Prostate gland (tissue), 2 donors: ENCODE measurements at regions not wholly inside any gene's neighbourhood (a gene's known extent, or its start where the extent isn't known, plus 50 kb on each side); places are given as distances from the start of the nearest gene placed in this dataset.

Experiments used
- DNase-seq: peaks from one replicate; pipeline ENCODE4 v3.0.0-alpha.2; 2019; ENCODE audit warnings: low spot score
- H3K27ac ChIP-seq, 2 donors: fragments of 200-600 bp; sonication (generic); 2 replicates each; pipeline ENCODE4 v1.5.1; 2017 to 2019
- H3K27me3 ChIP-seq: fragments of 200-600 bp; sonication (generic); replicated peaks from 2 replicates; pipeline ENCODE4 v1.5.1; 2019; ENCODE audit not compliant: insufficient read depth
- H3K36me3 ChIP-seq, 2 donors: fragments of 200-600 bp; sonication (generic); 1 replicate in 1 of 2; 2 replicates in 1 of 2; pipeline versions ENCODE4 v1.5.1 to v1.8.1; 2017 to 2019
- H3K4me1 ChIP-seq: fragments of 200-600 bp; sonication (generic); replicated peaks from 2 replicates; pipeline ENCODE4 v1.5.1; 2019
- H3K4me3 ChIP-seq, 2 donors: fragments of 200-600 bp; sonication (generic); 2 replicates each; pipeline ENCODE4 v1.5.1; 2017 to 2019
- H3K9me3 ChIP-seq: fragments of 200-600 bp; sonication (generic); 2 replicates; pipeline ENCODE4 v1.5.1; 2017
- CTCF ChIP-seq, 4 experiments: fragments of 200-600 bp in 2 of 4; fragments of 450-650 bp in 2 of 4; sonication (generic) in 2 of 4; IDR thresholded peaks; 1 replicate in 3 of 4; 2 replicates in 1 of 4; pipeline ENCODE4 v1.5.1; 2016 to 2019; ENCODE audit warnings: antibody characterized with exemption in 4 of 4, mild to moderate bottlenecking in 2 of 4, moderate library complexity in 2 of 4
- POLR2A ChIP-seq: fragments of 450-650 bp; IDR thresholded peaks from one replicate; pipeline ENCODE4 v1.6.1; 2016; ENCODE audit warnings: antibody characterized with exemption, mild to moderate bottlenecking
- POLR2AphosphoS5 ChIP-seq: sonication (generic); formaldehyde crosslinking; IDR thresholded peaks from one replicate; pipeline ENCODE4 v1.6.1; 2017; ENCODE audit warnings: antibody characterized with exemption
- WGBS: methylation state at CpG from one replicate; pipeline ENCODE4 v1.1.5; 2018; 5-methylcytosine and 5-hydroxymethylcytosine counted together
- intact Hi-C: fragments of 100-400 bp; cut with DNase I; formaldehyde crosslinking; loops from one replicate; pipeline ENCODE4 v1.14.2; 2022

- WGBS, result 86% methylated on average over 2 of the region's 2 CpGs
- H3K27ac ChIP-seq, result no peak overlapping the region
- TF ChIP-seq POLR2A (no peak), CTCF (IDR thresholded peaks at IDR 0.05) (no peak), POLR2AphosphoS5 (no peak)
- H3K4me3 ChIP-seq, result no peak overlapping the region
- intact Hi-C loops, result no loop called here
- DNase-seq, result no peak
- no peaks in the 10 kb centered on the region for H3K36me3 ChIP-seq
- H3K4me1 ChIP-seq, result no peaks in the 10 kb centered on the region
- no peaks in the 10 kb centered on the region for H3K27me3 ChIP-seq
- H3K9me3 ChIP-seq, result no peaks in the 10 kb centered on the region
These were observed 326.8 kb upstream of the GYPC start for GRCh38 chr2:126329173-126329572.

GRCh38 chr2:126342457-126342856 is 313.5 kb upstream of the GYPC start:
- intact Hi-C loops, result no loop called here
- DNase-seq, result no peak
- H3K9me3 ChIP-seq, result no peaks in the 10 kb centered on the region
- H3K27me3 ChIP-seq, result no peaks in the 10 kb centered on the region
- H3K36me3 ChIP-seq, result no peaks in the 10 kb centered on the region
- H3K4me1 ChIP-seq, result no peaks in the 10 kb centered on the region
- no peak for TF ChIP-seq POLR2A
- TF ChIP-seq CTCF (IDR thresholded peaks at IDR 0.05), result no peak
- TF ChIP-seq POLR2AphosphoS5, result no peak
- no peak overlapping the region for H3K27ac ChIP-seq
- 79% methylated on average over 4 of the region's 4 CpGs for WGBS
- H3K4me3 ChIP-seq, result no peak overlapping the region

GRCh38 chr2:126343136-126343535 is 312.8 kb upstream of the GYPC start:
- WGBS, result 80% methylated on average over 2 of the region's 2 CpGs
- H3K4me1 ChIP-seq, result no peaks in the 10 kb centered on the region
- H3K4me3 ChIP-seq, result no peak overlapping the region
- intact Hi-C loops, result no loop called here
- no peak overlapping the region for H3K27ac ChIP-seq
- no peaks in the 10 kb centered on the region for H3K36me3 ChIP-seq
- H3K27me3 ChIP-seq, result no peaks in the 10 kb centered on the region
- TF ChIP-seq POLR2AphosphoS5 (no peak), POLR2A (no peak), CTCF (IDR thresholded peaks at IDR 0.05) (no peak)
- no peak for DNase-seq
- no peaks in the 10 kb centered on the region for H3K9me3 ChIP-seq

- no peak for DNase-seq
- 80% methylated on average over 2 of the region's 2 CpGs for WGBS
These were observed 311.5 kb upstream of the GYPC start for GRCh38 chr2:126344493-126344892.

More at GRCh38 chr2:126344493-126344892, 311.5 kb upstream of the GYPC start:
- Histone ChIP-seq H3K9me3 (no peaks in the 10 kb centered on the region), H3K4me1 (no peaks in the 10 kb centered on the region), H3K27ac (no peak overlapping the region), H3K36me3 (no peaks in the 10 kb centered on the region), H3K27me3 (no peaks in the 10 kb centered on the region), H3K4me3 (no peak overlapping the region)
- intact Hi-C loops, result no loop called here
- TF ChIP-seq CTCF (IDR thresholded peaks at IDR 0.05) (no peak), POLR2AphosphoS5 (no peak), POLR2A (no peak)
